HG03280 (cell line): ENCODE measurements at regions not wholly inside any gene's neighbourhood (a gene's known extent, or its start where the extent isn't known, plus 50 kb on each side); places are given as distances from the start of the nearest gene placed in this dataset.

Experiments
- ATAC-seq: cut with Tn5 transposase; IDR thresholded peaks from one replicate; pipeline ENCODE4 v1.9.1; 2021; ENCODE audit warnings: mild to moderate bottlenecking, moderate library complexity; ENCODE audit not compliant: unreplicated experiment

GRCh38 chr4:177041356-177041755, 248.6 kb upstream of the VEGFC start:
- no peak for ATAC-seq

- ATAC-seq, result peak; percentile 86
These were observed 254.5 kb upstream of the VEGFC start for GRCh38 chr4:177047070-177047850.

DNA sequence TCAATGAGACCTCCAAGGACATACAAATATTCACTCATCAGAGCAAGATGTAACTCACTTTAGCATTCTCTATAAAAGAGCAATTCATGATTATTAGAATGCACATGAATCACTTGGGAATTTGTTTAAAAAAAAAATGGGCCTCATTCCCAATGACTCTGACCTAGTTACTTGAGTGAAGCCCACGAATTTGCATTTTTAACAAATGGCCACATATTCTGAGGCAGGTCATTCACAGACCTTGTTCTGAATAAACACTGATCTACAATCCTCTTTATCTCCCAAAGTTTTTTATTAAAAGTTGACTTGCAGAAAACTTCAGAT, 255.1 kb upstream of the VEGFC start:
- no peak for ATAC-seq

DNA sequence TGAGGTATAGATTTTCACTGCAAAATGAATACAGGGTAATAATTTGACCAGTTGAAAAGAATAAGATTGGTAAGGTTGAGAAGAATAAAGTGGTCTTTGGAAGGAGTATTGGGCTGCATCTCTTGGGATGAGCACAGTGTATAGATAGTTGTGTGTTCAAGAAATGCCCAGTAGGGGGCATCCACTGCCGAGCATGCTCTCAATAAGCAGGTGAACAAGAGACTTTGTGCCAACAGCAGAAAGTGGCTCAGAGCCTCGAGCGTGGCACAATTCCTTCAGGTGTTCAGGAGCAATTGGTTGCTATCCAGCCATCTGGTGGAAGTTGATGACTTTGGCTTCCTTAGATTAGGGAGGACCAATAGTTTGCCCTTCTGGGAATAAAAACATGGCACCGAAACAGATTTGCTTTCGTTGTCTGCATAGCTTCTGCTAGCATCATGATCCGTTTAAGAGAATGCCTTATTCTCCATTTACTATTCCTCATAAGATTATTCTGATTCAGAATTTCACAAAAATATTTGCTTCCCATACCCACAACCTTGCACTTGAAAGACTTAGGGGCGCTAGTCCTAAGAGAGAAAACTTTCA, 258.1 kb upstream of the NEIL3 start:
- ATAC-seq, result peak; percentile 84

DNA sequence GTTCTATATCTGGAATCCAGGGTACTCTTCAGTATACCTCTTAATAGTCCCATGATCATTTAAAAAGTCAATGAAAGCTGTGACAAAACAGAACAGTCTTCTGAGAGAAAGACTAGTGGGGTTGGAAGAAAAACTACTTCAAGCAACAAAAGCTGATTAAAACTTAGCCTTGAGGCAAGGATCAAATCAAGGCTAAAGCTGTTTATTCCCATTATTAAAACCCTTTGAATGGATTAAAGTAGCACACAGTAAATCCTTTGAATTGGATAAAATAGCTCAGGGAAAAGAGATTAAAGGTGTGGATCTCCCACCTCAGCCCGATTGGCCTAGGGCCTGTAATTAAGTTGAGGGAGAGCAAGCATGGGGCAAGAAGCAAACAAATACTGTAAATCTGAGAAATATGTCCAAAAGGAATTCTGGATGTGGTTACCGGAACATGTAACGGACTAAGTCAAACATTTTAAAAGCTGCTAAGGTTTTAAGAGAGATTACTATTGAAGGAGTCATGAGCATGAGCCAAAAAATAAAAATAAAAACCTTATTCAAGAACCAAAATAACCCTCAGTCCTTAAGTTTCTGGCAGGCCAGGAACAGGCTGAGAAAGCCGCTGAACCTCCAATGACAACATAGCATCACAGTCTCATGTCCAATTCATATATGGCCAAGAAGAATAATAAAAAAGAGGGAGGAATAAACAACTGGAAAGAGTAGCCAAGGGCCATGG, 257.3 kb upstream of the NEIL3 start:
- no peak for ATAC-seq

DNA sequence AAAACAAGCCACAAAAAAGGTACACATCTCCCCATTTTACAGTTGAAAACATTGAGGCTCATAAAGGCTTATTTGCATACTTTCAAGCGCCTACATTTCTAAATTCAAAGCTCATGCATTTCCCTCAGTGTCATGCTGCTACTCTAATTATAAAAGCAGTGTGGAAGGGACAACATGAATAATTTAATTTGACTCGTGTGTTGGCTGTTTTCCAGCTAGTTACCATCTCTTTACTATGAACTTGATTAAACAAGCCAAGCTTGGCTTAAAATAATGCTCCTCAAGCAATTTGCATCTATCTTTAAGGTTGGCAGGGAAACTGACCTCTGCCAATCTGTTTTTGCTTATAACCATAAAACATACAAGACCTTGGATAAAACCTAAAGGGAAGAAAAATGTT, 252.5 kb upstream of the NEIL3 start:
- ATAC-seq, result no peak

DNA sequence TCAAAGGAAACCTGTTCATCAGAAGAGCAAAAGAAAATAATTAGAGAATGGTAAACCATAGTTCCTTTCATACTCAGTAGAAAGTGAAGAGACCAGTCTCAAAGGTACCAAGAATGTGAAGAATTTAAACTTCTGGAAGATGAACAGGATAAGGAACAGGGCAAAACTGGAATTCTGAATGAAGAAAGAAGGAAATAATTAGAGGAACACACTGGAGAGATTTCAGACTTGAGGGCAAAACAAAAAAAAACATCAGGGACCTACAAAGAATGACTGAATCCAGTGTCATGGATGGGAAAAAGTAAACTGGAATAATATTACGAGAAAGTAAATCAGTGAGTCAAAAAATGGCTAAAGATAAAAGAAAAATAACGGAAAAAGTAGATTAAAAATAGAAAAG, 245.6 kb upstream of the NEIL3 start:
- ATAC-seq, result no peak

GRCh38 chr4:177064729-177065394, 244.8 kb upstream of the NEIL3 start:
- no peak for ATAC-seq

DNA sequence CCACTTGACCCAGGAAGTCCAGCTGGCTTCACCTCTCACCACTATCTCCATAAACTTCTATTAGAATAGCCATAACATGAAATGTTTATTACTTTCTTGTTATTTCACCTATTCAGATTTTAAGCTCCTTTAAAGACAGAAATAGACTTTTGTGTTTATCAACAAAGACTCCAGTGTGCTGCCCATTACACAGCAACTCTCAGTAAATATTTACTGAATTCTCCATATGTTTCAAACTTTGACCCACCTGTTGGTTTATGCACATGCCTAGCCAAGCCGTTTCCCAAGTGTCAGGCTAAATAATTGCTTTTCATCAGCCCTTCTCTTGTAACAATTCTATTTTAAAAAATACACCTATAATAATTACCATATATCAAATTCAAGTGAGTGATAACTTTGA, 242.9 kb upstream of the NEIL3 start:
- ATAC-seq, result no peak

DNA sequence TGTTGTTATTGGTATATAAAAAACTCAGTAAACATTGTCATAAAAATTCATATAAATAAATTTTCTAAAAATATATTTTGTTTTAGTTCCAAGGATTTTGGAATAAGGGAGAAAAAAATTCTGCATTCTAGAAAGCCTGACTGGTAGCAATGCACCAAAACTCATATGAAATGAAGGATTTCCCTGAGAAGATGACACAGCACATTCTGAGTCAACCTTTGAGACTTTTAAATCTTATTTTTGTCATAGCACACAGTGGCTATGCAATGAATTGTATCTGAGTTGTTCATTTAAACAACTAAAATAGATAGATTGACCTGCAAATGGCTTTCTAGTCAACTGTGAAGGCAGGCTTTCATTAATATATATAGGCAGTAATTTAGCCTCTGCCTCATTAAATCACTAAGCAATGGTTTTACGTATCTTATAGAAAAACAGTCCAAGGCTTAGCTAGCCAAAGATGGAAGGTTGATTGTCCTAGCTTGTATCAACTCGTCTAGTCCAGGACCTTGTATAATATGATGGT, 239.1 kb upstream of the NEIL3 start:
- no peak for ATAC-seq

GRCh38 chr4:177077095-177077971, 232.3 kb upstream of the NEIL3 start:
- ATAC-seq, result no peak

DNA sequence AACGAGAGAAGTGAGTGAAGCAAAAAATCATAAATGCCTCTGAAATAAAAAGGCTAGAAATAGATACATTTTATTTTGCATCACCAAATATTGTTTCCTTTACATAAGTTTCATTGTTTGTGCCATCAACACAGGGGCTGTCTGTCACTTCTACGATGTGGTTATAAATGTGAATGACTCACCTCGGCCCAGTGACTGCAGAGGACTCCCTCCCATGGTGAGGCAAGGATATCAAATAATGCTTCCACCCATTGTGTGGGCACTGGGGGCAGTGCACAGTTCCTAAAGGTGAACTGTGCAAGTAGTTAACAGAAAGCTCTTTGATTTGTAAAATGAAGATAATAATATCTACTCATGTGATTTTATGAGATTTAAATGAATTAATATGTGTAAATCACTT, 230.3 kb upstream of the NEIL3 start:
- ATAC-seq, result no peak

DNA sequence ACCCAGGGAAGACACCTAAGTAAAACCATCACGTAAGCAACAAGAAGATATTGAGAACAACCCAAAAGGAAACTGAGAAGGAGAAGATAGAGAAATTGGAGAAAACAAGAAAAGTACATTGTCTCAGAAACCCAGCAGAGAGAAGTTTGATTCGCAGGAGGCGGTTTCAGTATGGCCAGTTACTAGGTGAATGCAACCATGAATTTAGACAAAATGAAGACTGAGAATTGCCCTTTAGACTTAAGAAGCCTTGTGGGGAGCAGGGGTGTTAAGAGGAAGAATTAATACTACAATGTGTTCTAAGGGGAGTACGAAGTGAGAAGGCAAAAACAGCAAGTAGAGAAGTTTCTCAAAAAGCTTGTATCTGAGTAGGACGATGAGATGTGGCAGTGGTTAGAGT, 229.3 kb upstream of the NEIL3 start:
- ATAC-seq, result no peak

DNA sequence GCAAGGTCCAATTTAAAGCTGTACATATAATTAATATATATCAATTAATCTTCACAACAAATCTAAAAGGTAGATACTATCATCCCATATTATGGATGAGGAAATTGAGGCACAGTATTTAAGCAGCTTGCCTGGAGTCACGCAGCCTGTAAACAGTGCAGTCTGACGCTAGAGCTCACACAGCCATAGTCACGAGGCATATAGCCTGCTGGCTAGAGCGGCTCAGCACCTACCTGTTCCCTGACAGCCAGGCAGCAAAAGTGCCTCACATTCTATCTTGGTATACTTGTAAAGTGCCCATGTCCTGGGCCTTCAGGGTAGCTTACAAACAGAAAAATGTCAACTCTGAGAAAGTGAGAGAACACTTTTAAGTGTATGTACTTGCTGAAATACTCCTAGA, 222.6 kb upstream of the NEIL3 start:
- ATAC-seq, result no peak

GRCh38 chr4:177087499-177087898, 222.2 kb upstream of the NEIL3 start:
- no peak for ATAC-seq

DNA sequence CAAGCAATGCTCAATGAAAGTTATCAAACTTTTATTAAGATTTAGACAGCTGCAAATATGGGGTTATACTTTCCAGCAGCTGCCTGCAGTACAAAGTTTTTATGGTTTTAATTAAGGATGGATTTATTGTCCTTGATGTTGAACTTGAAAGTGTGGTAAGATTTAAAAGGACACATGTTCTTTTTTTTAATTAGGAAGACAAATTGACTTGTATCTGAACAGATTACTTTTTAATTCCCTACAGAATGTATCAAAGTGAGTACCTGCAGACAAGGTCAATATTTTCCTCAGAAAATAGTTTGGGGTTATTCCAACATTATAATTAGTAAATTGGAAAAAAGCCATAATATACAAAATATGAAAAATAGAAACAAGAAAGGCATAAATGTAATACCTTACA, 218.2 kb upstream of the NEIL3 start:
- no peak for ATAC-seq

GRCh38 chr4:177092807-177093206, 216.9 kb upstream of the NEIL3 start:
- ATAC-seq, result no peak

- ATAC-seq, result no peak
These were observed 215.7 kb upstream of the NEIL3 start for GRCh38 chr4:177093964-177094363.

DNA sequence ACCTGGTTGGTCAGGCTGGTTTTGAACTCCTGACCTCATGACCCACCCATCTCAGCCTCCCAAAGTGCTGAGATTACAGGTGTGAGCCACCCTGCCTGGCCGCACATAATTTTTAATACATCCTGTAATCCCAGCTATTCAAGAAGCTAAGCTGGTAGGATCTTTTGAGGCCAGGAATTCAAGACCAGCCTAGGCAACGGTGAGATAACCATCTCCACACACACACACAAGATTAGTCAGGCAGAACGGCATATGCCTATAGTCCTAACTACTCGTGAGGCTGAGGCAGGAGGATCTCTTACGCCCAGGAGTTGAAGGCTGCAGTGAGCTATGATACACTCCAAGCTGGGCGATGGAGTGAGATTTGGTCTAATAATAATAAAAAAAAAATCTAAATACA, 212.4 kb upstream of the NEIL3 start:
- ATAC-seq, result no peak

GRCh38 chr4:177099211-177099610, 210.5 kb upstream of the NEIL3 start:
- no peak for ATAC-seq

DNA sequence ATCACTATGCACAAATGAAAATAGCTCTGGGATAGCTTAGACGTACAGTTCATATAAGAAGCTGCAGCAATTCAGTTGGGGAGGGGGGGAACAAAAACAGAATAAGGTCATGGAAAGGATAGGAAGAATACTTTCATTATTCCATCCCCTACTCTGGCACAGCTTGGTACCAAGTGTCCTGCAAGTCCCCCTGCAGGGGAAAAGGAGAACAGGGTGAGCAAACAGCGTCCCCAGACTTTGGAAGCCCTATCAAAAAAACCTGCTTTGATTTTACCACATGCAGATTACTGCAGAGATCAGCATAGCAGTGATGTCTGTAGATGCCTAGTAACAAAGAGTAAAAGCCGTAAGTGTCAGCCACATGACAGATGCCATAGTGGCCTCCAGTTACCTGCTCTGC, 209.4 kb upstream of the NEIL3 start:
- no peak for ATAC-seq
